Trophoblast cell (in vitro differentiated cells and primary cell): ENCODE measurements at regions not wholly inside any gene's neighbourhood (a gene's known extent, or its start where the extent isn't known, plus 50 kb on each side); places are given as distances from the start of the nearest gene placed in this dataset.

Experiments used
- DNase-seq, 2 donors: peaks; one replicate each; pipeline ENCODE4 v3.0.0-alpha.2; 2016
- H2AFZ ChIP-seq: 2 replicates; pipeline ENCODE4 v1.6.1; 2013; ENCODE audit warnings: low read length, moderate library complexity, mild to moderate bottlenecking; ENCODE audit not compliant: insufficient read depth, poor library complexity
- H2AK5ac ChIP-seq: 2 replicates; pipeline ENCODE4 v1.6.1; 2013; ENCODE audit warnings: mild to moderate bottlenecking, low read length
- H2BK120ac ChIP-seq: 2 replicates; pipeline ENCODE4 v1.6.1; 2013; ENCODE audit warnings: low read length, mild to moderate bottlenecking, moderate library complexity; ENCODE audit not compliant: insufficient read depth, poor library complexity
- H2BK12ac ChIP-seq: 2 replicates; pipeline ENCODE4 v1.6.1; 2013; ENCODE audit warnings: mild to moderate bottlenecking, low read length, moderate library complexity
- H2BK5ac ChIP-seq: 2 replicates; pipeline ENCODE4 v1.6.1; 2013; ENCODE audit warnings: low read length, low read depth, moderate library complexity, mild to moderate bottlenecking; ENCODE audit not compliant: poor library complexity
- H3K14ac ChIP-seq: 2 replicates; pipeline ENCODE4 v1.6.1; 2013; ENCODE audit warnings: mild to moderate bottlenecking, low read length
- H3K18ac ChIP-seq: 2 replicates; pipeline ENCODE4 v1.6.1; 2013; ENCODE audit warnings: mild to moderate bottlenecking, low read length
- H3K23ac ChIP-seq: 2 replicates; pipeline ENCODE4 v1.6.1; 2013; ENCODE audit warnings: low read length
- H3K27ac ChIP-seq: 2 replicates; pipeline ENCODE4 v1.5.1; 2013; ENCODE audit warnings: low read depth, mild to moderate bottlenecking, inconsistent platforms, low read length, moderate library complexity
- H3K27me3 ChIP-seq: 2 replicates; pipeline ENCODE4 v1.6.1; 2013; ENCODE audit warnings: inconsistent platforms, mild to moderate bottlenecking, low read length, moderate library complexity; ENCODE audit not compliant: insufficient read depth
- H3K36me3 ChIP-seq, 2 experiments: 1 replicate in 1 of 2; 2 replicates in 1 of 2; pipeline ENCODE4 v1.6.1; 2013; ENCODE audit warnings: low read length in 2 of 2, mild to moderate bottlenecking in 2 of 2, moderate library complexity in 1 of 2; ENCODE audit not compliant: insufficient read depth in 2 of 2, control insufficient read depth in 1 of 2
- H3K4ac ChIP-seq: 2 replicates; pipeline ENCODE4 v1.6.1; 2013; ENCODE audit warnings: low read depth, mild to moderate bottlenecking, low read length, moderate library complexity
- H3K4me1 ChIP-seq, 2 experiments: 1 replicate in 1 of 2; 2 replicates in 1 of 2; pipeline ENCODE4 v1.6.1; 2013; ENCODE audit warnings: low read length in 2 of 2, mild to moderate bottlenecking in 2 of 2, moderate library complexity in 1 of 2; ENCODE audit not compliant: insufficient read depth in 2 of 2, control insufficient read depth in 1 of 2
- H3K4me2 ChIP-seq: 2 replicates; pipeline ENCODE4 v1.6.1; 2013; ENCODE audit warnings: inconsistent platforms, mild to moderate bottlenecking, low read length, moderate library complexity
- H3K4me3 ChIP-seq: 2 replicates; pipeline ENCODE4 v1.5.1; 2013; ENCODE audit warnings: mild to moderate bottlenecking, low read depth, low read length, inconsistent platforms
- H3K79me1 ChIP-seq: one replicate; pipeline ENCODE4 v1.6.1; 2013; ENCODE audit warnings: low read length
- H3K79me2 ChIP-seq: 2 replicates; pipeline ENCODE4 v1.6.1; 2013; ENCODE audit warnings: low read length, mild to moderate bottlenecking; ENCODE audit not compliant: control insufficient read depth, insufficient read depth, poor library complexity
- H3K9ac ChIP-seq: 2 replicates; pipeline ENCODE4 v1.6.1; 2013; ENCODE audit warnings: mild to moderate bottlenecking, low read length
- H3K9me3 ChIP-seq: 2 replicates; pipeline ENCODE4 v1.6.1; 2013; ENCODE audit warnings: low read depth, mild to moderate bottlenecking, control low read depth, inconsistent platforms, low read length; ENCODE audit not compliant: insufficient read depth
- H4K12ac ChIP-seq: 2 replicates; pipeline ENCODE4 v1.6.1; 2013; ENCODE audit warnings: low read depth, mild to moderate bottlenecking, low read length, moderate library complexity
- H4K8ac ChIP-seq: 2 replicates; pipeline ENCODE4 v1.6.1; 2013; ENCODE audit warnings: low read depth, mild to moderate bottlenecking, low read length, moderate library complexity
- H4K91ac ChIP-seq: one replicate; pipeline ENCODE4 v1.6.1; 2013; ENCODE audit warnings: low read depth, mild to moderate bottlenecking, low read length, moderate library complexity
- WGBS: extraction: QIAGEN DNeasy Blood & Tissue Kit; methylation state at CpG from one replicate; pipeline ENCODE4 v1.1.7; 2013; ENCODE audit warnings: missing lambda C conversion rate; ENCODE audit not compliant: insufficient read length, insufficient coverage; ENCODE audit errors: extremely low coverage; 5-methylcytosine and 5-hydroxymethylcytosine counted together

DNA sequence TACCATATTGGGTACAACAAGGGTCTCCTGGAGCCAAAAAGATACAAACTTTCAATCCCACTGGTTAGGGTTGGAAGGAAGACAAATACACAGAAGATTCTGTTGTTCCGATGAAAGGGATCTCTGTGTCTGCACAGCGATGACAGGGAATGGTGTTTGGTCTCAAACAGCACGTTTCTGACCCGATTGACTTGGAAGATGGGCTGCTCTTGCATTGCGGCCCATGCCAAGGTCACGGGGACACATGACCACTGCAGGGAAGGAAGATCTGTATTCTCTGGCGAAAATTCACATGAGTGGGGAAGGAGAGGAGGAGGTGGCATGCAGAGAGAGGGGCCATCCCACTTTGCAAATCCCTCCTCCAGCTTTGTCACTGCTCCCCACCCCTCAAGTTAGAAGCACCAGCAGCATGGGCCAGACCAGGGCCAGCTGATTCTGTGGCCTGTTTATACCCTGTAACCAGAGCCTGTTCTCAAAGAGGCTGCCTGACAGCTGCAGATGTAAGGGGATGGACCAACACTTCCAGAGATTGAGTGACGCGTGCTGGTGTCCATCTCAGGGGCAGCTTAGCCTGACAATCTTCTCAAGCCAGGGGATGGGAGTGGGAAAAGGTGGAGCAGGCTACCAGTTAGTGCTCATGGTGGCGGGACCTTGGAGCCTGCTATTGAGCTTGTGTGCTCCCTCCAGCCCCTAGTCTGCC lies 57.2 kb downstream of the TNP1 start:
- Histone ChIP-seq H3K79me2 (no peaks in the 10 kb centered on the region), H3K4me2 (no peak overlapping the region), H4K8ac (no peak overlapping the region), H3K9me3 (no peaks in the 10 kb centered on the region), H2BK120ac (no peak overlapping the region), H3K9ac (no peak overlapping the region), H3K23ac (no peak overlapping the region), H3K27ac (no peak overlapping the region), H3K14ac (no peak overlapping the region), H3K18ac (no peak overlapping the region), H3K4me3 (no peak overlapping the region), H2AFZ (no peak overlapping the region), H3K27me3 (no peaks in the 10 kb centered on the region), H2BK5ac (no peak overlapping the region), H3K4ac (no peak overlapping the region), H2BK12ac (no peak overlapping the region), H3K4me1 (no peaks in the 10 kb centered on the region), H2AK5ac (no peak overlapping the region), H3K36me3 (no peaks in the 10 kb centered on the region), H4K91ac (no peak overlapping the region), H4K12ac (no peak overlapping the region), H3K79me1 (no peaks in the 10 kb centered on the region)
- no CpG with 5 or more reads among the region's 10 CpGs for WGBS
- no peak for DNase-seq

DNA sequence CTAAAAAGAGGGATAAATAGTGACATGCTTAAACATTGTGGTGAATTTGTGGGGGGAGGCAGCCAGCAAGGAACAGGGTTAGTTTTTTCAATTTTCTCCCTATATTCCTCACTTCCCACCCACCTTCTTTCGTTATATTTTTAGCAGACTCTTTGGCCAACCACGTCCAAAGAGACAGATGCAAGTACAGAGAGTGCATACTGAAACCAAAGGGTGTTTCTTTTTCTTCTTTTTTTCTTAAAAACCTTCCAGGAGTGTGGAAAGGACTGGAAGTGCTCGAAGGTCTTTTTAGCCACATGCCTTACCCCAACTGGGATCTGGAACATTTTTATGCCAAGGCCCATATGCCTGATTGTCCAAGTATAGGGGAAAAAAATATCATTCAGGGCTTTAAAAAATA lies 59.0 kb downstream of the TNP1 start:
- no peak overlapping the region for H3K14ac ChIP-seq
- DNase-seq = no peak
- no peaks in the 10 kb centered on the region for H3K36me3 ChIP-seq
- H3K4me2 ChIP-seq = no peak overlapping the region
- H3K27ac ChIP-seq = no peak overlapping the region
- no peaks in the 10 kb centered on the region for H3K9me3 ChIP-seq
- no peak overlapping the region for H2AFZ ChIP-seq
- H3K9ac ChIP-seq = no peak overlapping the region
- no peak overlapping the region for H2AK5ac ChIP-seq
- no peak overlapping the region for H4K12ac ChIP-seq
- no peaks in the 10 kb centered on the region for H3K79me2 ChIP-seq
- no peak overlapping the region for H2BK12ac ChIP-seq
- no peak overlapping the region for H3K23ac ChIP-seq
- no peak overlapping the region for H2BK120ac ChIP-seq
- WGBS = no CpG with 5 or more reads among the region's 3 CpGs
- H3K4me3 ChIP-seq = no peak overlapping the region
- H3K4ac ChIP-seq = no peak overlapping the region
- no peaks in the 10 kb centered on the region for H3K27me3 ChIP-seq
- H3K4me1 ChIP-seq = no peaks in the 10 kb centered on the region
- H4K91ac ChIP-seq = no peak overlapping the region
- no peak overlapping the region for H2BK5ac ChIP-seq
- H4K8ac ChIP-seq = no peak overlapping the region
- H3K18ac ChIP-seq = no peak overlapping the region
- H3K79me1 ChIP-seq = no peaks in the 10 kb centered on the region

DNA sequence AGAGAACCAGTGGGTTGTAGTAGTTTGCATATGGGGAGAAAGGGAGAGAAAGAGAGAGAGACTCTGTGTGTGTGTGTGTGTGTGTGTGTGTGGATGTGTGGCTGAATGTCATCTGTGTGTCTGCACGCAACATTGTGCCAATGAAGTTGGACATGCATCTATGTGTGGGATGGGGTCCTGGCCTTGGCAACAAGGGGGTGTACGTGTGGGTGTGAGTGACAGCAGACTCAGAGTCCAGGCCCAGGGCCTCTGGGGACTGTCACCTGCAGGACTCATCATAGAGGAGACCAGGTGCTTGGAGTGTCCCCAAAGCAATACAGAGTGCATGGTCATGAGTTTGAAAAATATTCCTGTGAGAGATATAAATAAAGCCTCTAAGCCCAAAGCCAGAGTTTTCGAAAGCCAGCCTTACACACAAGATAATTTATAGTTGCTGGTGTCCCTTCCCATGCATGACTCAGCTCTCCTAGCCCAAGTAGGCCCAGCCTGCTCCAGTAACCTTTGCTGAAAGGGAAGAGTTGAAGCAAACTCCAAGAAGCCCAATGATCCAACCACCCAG lies 59.9 kb downstream of the TNP1 start:
- H4K8ac ChIP-seq = no peak overlapping the region
- H3K9ac ChIP-seq = no peak overlapping the region
- no peak overlapping the region for H3K4ac ChIP-seq
- no peak overlapping the region for H2BK5ac ChIP-seq
- no peaks in the 10 kb centered on the region for H3K79me2 ChIP-seq
- no peak overlapping the region for H2BK120ac ChIP-seq
- no peak for DNase-seq
- no peaks in the 10 kb centered on the region for H3K9me3 ChIP-seq
- no peak overlapping the region for H3K14ac ChIP-seq
- H4K91ac ChIP-seq = no peak overlapping the region
- H4K12ac ChIP-seq = no peak overlapping the region
- no peak overlapping the region for H3K27ac ChIP-seq
- H3K23ac ChIP-seq = no peak overlapping the region
- no peak overlapping the region for H3K4me3 ChIP-seq
- H2BK12ac ChIP-seq = no peak overlapping the region
- WGBS = no CpG with 5 or more reads among the region's 3 CpGs
- H3K36me3 ChIP-seq = no peaks in the 10 kb centered on the region
- no peak overlapping the region for H2AFZ ChIP-seq
- H3K4me2 ChIP-seq = no peak overlapping the region
- no peak overlapping the region for H2AK5ac ChIP-seq
- no peaks in the 10 kb centered on the region for H3K4me1 ChIP-seq
- H3K18ac ChIP-seq = no peak overlapping the region
- H3K79me1 ChIP-seq = no peaks in the 10 kb centered on the region
- no peaks in the 10 kb centered on the region for H3K27me3 ChIP-seq

- Histone ChIP-seq H3K18ac (no peak overlapping the region), H3K4ac (no peak overlapping the region), H4K12ac (no peak overlapping the region), H3K4me3 (no peak overlapping the region), H3K4me1 (peaks cover 4 to 11% of the 10 kb centered on the region in 2 experiments), H4K8ac (no peak overlapping the region), H3K27ac (no peak overlapping the region), H2AK5ac (no peak overlapping the region), H3K9me3 (peaks cover 1% of the 10 kb centered on the region), H3K9ac (no peak overlapping the region), H3K23ac (no peak overlapping the region), H3K27me3 (no peaks in the 10 kb centered on the region), H3K4me2 (no peak overlapping the region), H2AFZ (no peak overlapping the region), H2BK120ac (no peak overlapping the region), H3K79me2 (no peaks in the 10 kb centered on the region), H3K36me3 (no peaks in the 10 kb centered on the region), H4K91ac (no peak overlapping the region), H3K14ac (no peak overlapping the region), H3K79me1 (peaks cover 7% of the 10 kb centered on the region), H2BK5ac (no peak overlapping the region), H2BK12ac (no peak overlapping the region)
- DNase-seq = no peak
- no CpG with 5 or more reads among the region's 10 CpGs for WGBS
These were observed 63.6 kb downstream of the TNP1 start for GRCh38 chr2:216796115-216796840.
